ENCODE measurements at regions not wholly inside any gene's neighbourhood (a gene's known extent, or its start where the extent isn't known, plus 50 kb on each side); places are given as distances from the start of the nearest gene placed in this dataset.

DNA sequence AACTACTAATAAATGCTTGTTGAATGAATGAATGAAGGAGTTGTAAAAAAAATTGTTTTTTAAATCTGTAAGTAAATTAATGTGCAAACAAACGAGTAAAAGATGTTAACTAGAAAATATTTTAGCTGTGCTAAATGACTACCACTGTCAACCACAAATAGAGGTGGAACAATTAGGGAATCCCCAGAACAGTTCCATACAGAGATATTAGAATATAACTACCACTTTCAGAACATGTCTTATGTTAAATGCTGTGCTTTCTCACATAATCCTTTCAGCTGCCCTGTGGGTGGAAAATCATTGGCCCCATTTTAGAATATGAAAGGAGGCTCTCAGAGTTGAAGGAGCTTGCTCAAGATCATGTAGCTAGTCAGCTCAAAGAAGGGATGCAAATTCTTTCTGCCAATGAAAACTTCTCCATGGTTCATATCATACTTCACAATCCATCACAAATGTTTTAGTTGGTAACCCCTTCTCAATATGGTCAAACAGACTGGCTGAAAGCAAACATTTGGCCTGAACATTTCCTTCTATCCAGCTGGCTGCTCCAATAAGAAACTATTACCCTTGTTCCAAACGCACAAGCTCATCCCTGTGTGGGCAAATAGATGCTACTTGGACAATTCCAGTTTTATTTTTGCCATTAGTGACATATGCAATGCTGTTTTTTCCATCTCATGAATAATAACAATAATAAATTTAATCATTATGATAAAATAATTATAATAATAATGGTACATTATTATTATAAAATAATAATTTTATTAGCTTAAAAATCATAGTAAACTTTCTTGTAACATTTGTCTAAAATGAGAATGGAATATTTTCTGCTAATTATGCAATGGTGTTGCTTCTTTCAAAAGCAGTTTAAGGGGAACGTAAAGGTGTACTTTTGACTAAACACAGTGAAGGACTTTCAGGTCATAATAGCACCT is 290.4 kb upstream of the STT3B start:
- in situ Hi-C loops (cut with HindIII; ENCODE audit: low sequenced_read_pairs) = no loop called here
- no peak for DNase-seq (ENCODE audit: low read depth)
- TF ChIP-seq, protein P1, sequence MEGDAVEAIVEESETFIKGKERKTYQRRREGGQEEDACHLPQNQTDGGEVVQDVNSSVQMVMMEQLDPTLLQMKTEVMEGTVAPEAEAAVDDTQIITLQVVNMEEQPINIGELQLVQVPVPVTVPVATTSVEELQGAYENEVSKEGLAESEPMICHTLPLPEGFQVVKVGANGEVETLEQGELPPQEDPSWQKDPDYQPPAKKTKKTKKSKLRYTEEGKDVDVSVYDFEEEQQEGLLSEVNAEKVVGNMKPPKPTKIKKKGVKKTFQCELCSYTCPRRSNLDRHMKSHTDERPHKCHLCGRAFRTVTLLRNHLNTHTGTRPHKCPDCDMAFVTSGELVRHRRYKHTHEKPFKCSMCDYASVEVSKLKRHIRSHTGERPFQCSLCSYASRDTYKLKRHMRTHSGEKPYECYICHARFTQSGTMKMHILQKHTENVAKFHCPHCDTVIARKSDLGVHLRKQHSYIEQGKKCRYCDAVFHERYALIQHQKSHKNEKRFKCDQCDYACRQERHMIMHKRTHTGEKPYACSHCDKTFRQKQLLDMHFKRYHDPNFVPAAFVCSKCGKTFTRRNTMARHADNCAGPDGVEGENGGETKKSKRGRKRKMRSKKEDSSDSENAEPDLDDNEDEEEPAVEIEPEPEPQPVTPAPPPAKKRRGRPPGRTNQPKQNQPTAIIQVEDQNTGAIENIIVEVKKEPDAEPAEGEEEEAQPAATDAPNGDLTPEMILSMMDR (IDR thresholded peaks at IDR 0.05; ENCODE audit: low read depth, low read length, missing control alignments) = no peak
- H3K4me3 ChIP-seq (ENCODE audit: low read depth, low read length) = no peak overlapping the region

DNA sequence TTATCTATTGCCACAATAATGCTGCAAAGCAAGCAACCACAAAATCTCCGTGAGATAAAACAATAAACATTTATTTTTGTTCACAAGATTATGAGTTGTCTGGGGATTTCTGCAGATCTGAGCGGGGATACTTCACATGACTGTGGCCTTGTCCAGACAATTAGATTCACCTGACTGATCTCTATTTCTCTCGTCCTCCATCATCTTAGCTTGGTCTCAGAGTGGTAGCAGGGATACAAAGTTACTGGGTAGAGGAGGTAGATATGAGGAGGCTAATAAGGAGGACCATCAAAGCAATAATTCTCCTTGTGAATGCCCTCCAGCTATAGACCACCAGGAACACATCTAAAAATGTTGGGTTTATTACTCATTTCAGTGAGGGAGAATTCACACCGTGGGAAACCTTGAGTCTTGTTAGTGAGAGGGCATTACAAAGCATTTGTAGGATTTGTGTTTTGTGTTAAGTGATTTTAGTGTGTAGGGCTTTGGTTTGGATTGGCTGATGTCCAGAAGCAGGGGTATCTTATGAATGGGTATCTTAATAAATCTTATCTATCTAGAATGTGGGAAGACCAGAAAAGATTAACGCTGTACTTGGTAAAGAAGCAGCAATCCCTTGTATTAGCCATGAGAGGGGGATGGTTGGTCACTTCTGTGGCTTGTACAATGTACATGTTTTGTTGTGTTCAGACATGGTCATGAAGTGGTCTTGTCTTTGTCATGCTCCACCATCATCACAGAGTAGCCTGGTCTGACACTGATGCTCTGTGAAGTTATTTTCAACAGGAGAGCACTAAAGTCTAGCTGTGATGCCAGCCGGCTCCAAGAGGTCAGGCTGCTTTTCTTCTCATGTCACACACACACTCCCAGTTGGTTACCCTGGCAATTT is 287.6 kb upstream of the STT3B start:
- no peak for DNase-seq (ENCODE audit: low read depth)
- TF ChIP-seq, protein P1 (IDR thresholded peaks at IDR 0.05; ENCODE audit: low read depth, low read length, missing control alignments) = no peak
- in situ Hi-C loops (cut with HindIII; ENCODE audit: low sequenced_read_pairs) = no loop called here
- H3K4me3 ChIP-seq (ENCODE audit: low read depth, low read length) = no peak overlapping the region

DNA sequence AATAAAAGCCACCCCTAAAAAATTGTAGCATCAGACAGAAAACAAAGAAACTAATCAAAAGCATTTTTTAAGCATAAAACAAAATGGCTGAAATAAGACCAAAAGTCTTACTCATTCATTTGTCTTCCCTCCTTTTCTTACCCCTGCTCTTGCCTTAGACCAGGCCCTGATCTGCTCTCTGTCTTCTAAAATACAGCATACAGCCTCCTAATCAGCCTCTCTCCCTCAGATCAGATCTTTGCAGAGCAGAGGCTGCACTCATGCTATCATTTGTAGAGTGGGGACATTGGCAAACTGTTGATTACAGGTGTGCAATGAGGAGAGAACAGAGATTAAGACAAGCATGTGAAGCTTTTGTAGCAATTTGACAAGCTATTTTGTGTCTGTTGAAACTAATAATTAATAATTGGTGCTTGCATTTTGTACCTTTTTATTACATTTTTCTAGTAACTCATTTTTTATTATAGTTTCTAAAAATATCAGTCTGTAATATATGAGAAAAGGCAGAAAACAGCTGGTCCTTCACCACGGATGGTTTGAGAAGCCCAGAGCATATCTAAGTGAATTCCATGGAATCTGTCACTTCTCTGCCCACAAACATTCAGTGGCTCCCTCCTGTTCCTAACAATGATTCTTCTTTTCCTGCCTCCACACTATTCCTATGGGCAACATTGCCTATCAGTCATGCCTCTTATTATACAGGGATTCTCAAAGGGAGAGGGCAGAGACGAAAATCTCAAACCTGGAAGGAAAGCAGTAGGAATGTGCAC is 286.2 kb upstream of the STT3B start:
- TF ChIP-seq, protein P1 (IDR thresholded peaks at IDR 0.05; ENCODE audit: low read depth, low read length, missing control alignments) = no peak
- no peak overlapping the region for H3K4me3 ChIP-seq (ENCODE audit: low read depth, low read length)
- in situ Hi-C loops (cut with HindIII; ENCODE audit: low sequenced_read_pairs) = no loop called here
- no peak for DNase-seq (ENCODE audit: low read depth)

DNA sequence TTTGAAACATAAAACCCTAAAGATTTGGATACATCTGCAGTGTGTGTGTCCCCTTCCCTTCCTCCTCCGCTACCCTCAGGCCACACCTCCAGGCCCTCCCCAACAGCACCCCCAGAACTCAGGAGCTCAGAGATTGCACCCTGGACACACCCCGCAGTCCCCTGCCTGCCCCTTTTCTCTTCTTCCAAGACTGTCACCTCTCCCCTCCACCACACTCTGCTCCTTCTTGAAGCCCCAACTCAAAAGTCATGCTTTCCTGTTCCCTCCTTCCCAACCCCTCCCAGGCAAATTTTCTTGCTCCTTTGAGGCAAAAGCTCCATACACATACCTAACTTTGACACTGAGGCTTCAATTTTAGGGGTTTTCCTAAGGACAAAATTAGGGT is 285.7 kb upstream of the STT3B start:
- H3K4me3 ChIP-seq (ENCODE audit: low read depth, low read length) = no peak overlapping the region
- DNase-seq (ENCODE audit: low read depth) = no peak
- in situ Hi-C loops (cut with HindIII; ENCODE audit: low sequenced_read_pairs) = no loop called here
- TF ChIP-seq, protein P1 (IDR thresholded peaks at IDR 0.05; ENCODE audit: low read depth, low read length, missing control alignments) = no peak

DNA sequence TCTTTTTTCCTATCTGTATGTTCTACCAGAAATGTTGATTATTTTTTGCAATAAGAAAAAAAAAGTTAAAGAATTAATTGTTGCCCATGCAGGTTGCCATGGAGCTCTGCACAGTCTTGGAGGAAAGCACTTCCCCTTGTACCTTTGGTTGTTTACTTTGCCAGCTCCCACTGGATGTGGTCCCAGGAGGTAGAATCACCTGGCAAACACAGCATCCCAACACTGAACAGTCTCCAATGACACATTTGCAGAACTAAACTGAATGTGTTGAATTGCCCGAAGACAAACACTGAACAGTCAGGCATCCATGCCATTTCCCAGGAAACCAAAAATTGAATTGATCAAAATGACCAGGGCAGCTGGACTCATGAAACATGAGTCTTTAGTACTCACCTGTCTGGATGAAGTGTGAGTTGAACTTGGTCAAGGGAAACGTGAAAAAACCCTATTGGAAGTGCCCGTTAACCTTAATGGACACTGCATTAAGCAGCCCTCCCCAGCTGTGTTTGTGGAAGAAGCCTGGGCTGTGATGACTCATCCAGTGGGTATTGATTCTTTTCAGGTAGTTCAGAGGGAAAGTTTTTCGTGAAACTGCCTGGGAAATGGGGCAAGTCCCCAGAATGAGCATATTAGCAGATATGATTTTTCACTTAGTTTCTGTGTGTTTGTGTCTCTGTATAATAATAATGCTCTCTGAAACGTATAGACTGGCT is 284.7 kb upstream of the STT3B start:
- in situ Hi-C loops (cut with HindIII; ENCODE audit: low sequenced_read_pairs) = no loop called here
- no peak for DNase-seq (ENCODE audit: low read depth)
- TF ChIP-seq, protein P1 (IDR thresholded peaks at IDR 0.05; ENCODE audit: low read depth, low read length, missing control alignments) = no peak
- no peak overlapping the region for H3K4me3 ChIP-seq (ENCODE audit: low read depth, low read length)

Measured in astrocyte of the cerebellum (primary cell).